Endothelial cell of hepatic sinusoid (primary cell): ENCODE measurements at regions not wholly inside any gene's neighbourhood (a gene's known extent, or its start where the extent isn't known, plus 50 kb on each side); places are given as distances from the start of the nearest gene placed in this dataset.

Experiments
- in situ Hi-C: cut with HindIII; loops from 2 replicates; pipeline ENCODE4 v1.10.0; 2017; ENCODE audit warnings: low sequenced_read_pairs

DNA sequence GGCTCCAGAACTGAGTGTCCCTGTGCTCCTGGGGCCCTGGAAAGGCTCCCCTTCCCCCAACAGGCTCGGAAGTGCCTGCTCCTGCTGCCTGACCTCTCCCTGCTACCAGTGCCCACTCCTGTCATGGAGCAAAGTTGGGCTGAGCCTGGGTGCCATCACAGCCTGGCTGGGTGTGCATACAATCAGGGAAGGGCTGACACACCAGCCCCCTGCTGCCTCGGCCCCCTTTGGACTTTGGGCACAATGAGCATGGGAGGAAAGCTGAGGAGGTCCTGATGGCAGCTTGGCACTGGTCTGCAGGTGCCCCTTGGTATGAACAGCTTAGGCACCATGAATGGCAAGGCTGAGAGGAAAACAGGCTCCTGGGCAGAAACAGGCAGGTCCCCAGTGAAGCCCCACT, 405.0 kb downstream of the PID1 start:
- in situ Hi-C loops: no loop called here

DNA sequence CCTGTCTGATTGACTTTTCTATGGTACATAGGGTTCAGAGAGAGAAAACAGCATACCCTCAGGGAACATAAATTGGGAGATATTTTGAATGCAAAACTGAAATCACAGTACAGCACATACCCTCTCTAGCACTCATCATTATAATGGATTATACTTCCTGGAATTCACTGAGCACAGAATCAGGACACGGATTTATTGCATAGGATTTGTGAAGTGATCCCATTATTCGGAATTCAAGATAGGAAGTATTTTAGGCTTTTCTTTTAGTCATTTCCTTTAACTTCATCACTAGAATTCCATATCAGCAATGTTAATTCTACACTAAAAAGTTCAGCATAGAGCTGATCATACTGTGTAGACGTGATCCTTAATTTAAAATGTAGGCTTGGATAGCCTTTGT, 407.0 kb downstream of the PID1 start:
- in situ Hi-C loops: no loop called here

DNA sequence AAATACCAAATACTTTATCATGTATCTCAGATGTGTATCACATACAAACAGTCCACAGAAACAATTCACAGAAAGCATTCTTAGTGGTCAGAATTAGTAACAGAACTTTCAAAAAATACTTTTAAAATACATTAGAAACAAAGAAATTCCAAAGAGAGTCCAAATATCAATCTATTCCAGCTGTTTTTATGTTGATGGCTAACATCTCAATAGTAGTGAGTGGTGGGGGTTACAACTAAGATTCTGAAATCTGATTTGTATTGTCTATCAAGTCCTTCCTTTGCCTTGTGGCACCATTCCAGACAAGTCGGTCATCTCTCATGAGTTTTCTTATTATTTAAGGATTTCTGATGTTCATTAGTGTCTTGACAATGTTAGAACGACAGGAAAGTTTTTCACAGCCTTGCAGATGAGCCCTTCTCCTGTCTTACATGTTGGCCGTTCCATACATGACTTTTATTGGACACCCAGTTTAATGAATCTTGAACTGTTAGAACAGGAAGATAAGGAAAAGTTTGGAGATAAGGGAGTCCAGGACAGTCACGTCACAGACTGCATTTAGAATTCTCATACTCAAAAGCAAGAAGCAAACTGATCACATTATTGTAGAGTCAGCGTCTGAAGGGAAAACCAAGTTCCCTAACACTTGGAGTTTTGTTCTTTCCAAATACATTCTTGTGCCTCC, 410.3 kb downstream of the PID1 start:
- in situ Hi-C loops: no loop called here

DNA sequence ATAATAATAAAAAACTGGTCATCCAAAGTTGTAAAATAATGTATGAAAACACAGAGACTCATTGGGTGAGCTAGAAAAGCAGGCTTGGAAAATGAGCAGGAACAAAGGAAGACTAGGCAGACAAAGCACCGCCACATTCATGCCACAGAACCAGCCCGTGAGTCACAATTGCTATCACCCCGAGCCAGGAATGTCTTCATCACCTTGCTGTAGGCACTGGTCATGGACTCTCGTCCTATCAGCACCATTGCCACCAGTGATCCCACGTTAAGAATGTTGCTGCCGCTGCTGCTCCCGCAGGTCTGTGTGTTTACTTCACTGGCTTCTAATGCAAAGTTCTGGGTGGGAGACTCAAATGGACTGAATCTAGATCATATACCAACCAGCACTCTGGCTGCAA, 417.9 kb downstream of the PID1 start:
- in situ Hi-C loops: no loop called here

DNA sequence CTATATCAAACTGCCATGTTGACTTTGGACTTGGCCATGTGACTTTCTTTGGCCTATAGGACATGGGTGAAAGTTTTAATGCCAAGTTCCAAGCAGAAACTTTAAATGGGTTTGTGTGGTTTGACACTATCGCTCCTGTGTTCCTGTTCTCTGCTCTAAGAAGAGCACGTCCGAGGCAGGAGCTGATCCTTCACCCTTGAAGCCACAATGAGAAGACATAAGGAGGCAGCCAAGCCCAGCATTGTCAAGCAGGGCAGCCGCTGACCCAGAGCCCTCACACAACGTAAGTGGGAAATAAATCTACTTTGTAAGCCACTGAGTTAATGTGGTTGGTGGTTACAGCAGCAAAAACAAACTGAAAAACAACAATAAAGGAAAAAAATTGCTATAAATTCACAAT, 422.4 kb downstream of the PID1 start:
- in situ Hi-C loops: no loop called here

DNA sequence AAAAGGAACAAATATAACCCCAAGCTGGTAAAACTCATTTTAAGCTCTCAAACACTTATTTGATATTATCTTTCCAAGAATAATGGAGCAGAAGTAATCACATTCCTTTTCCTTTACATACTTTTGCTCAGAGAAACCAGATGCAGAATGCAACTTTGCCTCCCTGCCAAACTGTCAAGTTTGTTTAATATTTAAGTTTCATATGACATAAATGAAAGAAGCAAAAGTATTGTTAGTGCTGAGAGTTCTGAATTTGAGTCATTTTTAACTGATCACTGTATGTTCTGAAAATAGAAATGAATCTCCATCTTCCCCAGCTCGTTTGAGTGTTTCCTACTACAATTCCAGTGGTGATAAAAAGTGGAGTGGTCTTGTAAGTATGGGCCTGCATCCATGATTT, 423.4 kb downstream of the PID1 start:
- in situ Hi-C loops: no loop called here

DNA sequence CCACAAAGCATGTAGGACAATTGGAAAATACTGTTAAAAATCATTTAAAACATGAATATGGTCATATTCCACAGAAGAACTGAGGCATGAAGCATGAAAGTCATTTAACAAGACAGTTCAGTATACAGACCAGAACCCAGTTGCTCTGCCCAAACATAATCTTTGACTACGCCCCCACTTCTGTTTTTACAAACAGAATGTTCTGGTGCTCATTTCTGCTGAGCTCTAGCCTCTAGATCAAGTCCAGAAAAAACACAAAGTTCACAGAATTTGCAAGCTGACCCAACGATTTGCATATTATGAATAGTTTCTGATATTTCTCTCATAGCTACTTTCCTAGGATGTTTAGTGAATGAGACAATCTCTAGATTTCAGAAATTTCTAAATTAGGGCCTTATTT, 424.9 kb downstream of the PID1 start:
- in situ Hi-C loops: no loop called here

DNA sequence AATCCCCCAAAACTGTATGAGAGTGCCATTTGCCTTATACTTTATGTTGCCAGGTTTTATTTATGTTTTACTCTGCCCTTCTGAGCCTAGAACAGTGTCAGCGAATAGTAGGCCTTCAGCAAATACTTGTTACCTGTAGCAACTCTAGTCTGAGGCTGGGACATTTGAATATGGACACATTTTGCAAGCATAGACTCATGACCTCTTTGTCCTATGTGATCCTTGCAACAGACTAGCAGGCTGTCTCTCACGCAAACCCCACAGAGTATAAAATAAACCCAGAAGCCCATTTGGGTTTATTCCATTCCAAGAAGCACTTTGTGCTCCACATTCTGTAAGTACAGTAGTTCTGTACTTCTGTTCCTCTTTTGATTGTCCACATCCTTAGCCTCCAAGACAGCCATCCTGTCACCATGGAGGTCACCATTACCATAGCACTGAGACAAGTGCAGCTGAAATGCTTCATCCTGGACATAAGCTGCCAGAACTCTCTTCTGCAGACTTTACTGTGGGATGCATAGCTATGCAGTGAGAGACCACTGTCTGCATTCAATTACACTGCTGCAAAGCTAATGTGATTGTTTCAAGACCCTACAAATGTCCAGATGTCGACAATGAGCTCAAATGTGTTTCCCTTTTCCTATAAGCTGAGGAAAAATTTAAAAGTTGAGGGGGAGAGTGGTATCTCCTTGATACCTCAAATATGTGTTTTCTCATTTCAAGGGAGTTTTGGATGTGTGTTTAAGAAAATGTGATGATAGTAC, 425.7 kb downstream of the PID1 start:
- in situ Hi-C loops: no loop called here

DNA sequence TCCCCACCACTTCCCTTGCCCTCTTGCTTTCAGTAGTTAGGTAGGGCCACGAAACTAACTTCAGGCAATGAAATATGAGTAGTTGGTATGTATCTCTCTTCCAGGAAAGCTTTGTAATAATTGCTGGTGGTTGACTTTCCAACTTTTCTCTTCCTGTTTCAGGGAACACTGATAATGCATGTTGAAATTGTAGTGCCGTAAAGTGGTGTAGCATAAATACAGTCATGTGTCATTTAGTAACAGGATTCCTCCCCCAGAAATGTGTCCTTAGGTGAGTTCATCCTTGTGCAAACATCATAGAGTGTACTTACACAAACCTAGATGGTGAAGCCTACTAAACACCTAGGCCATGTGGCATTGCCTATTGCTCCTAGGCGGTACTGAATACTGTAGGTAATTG, 429.2 kb downstream of the PID1 start:
- in situ Hi-C loops: no loop called here

DNA sequence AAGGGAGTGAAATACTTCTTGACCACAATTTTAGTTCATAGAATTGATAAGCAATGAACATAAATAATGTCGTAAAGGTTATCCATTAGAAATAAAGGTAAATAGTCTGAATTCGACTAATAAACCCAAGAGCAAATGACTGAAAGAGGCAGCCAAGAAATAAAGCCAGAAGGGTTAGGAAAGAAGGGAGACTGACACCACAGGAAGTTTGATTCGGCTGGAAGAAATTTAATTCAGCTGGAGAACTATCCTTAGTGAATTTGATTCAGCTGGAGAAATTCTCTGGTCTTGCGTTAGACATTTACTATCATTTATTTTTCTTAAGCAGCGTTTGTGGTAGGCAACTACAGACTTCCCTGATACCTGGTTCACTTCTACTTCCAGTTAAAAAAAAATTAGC, 429.6 kb downstream of the PID1 start:
- in situ Hi-C loops: no loop called here

DNA sequence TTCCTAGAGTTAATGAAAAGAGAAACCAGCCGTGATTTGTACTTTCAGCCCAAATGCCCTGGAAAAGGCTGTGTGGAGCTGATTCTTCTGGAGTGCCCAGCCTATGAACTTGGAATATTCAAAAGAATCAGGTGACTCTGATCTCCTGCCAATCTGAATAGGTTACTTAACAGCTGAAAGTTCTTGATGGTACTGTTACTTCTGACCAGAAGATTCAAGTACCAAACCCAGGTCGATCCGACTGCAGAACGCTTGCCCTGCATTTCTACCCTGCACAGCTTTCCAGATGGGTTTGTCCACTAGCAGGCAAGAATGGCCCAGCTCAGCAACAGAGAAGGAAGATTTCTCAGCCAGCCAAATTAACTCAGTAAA, 430.4 kb downstream of the PID1 start:
- in situ Hi-C loops: no loop called here

DNA sequence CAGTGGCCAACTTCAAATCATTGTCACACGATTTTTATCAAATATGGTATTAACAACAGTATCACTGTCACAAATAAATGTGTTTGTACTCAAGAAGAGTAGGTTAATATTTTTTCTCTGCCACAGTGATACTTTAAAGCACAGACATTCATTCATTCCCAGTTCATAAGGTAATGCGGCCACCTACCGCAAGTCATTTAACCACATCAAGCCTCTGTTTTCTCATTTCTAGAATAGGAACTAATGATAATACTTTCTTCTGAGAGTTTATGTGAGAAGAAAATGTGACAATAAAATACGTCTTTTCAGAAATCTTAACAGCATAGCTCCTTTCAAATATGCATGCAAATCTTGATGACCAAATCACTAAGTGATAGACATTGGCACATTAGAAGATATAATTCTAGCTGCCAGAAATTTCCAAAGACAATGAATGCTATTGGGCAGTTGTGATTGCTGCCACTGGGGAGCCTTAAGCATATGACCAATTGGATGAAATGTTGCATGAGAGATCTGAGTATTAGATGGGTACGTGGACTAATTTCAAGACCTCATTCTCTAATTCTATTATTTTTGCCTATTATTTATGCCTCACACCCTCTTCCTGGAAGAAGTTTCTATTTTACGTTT, 430.9 kb downstream of the PID1 start:
- in situ Hi-C loops: no loop called here

DNA sequence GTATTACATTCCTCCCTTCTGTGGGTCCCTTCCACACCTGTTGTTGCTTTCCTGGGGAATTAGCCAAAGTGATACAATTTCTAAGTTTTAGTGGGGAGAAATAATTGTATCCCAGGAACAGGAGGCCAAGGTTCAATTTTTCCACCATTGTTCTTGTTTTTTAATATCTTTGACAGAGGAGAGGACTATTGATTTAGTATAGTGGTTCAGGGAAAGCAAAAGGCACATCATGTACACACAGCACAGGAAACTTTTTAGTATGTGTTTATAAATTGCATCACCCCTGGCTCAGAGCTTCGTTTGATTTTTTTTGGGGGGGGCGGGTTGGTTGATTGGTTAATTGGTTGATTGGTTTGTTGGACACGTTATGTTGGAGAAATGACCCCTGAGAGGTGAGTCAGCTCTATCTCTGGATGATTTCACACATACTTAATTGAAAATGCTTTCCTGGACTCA, 431.6 kb downstream of the PID1 start:
- in situ Hi-C loops: no loop called here

DNA sequence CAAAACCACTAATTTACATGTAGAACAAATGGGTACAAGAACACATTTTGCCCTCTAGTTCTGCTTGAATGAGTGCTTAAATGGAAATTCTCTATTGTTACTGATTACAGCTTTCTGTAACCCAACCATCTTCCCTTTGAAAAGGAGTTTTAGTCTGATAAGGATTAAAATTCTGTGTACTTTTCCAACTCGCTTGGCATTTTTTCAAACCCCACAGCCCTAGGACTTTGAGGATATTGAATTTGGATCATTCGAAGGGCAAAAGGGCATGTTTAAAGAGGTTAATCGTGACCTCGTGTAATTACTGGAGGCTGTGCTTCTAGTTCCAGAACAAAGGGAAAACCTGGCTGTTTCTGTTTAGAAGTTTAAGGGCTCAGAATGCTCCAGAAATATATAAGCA, 432.3 kb downstream of the PID1 start:
- in situ Hi-C loops: no loop called here

DNA sequence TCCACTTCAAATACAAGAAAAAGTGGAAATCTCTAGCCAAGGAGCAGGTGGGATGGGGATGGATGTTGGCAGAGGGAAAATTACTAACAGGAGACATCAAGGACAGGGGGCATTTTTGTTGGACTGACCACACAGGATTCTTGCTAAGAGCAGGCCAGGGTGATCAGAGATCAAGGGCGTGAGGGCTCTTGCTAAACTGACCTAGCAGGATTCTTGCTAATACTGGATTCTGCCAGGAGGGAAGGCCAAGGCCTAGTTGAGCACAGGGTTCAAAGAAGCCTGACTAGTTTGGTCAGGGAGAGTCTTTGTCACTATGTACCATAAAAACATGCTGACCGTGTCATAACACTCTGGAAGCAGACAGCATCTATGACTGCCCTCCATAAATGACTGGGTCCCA, 442.7 kb downstream of the PID1 start:
- in situ Hi-C loops: no loop called here

DNA sequence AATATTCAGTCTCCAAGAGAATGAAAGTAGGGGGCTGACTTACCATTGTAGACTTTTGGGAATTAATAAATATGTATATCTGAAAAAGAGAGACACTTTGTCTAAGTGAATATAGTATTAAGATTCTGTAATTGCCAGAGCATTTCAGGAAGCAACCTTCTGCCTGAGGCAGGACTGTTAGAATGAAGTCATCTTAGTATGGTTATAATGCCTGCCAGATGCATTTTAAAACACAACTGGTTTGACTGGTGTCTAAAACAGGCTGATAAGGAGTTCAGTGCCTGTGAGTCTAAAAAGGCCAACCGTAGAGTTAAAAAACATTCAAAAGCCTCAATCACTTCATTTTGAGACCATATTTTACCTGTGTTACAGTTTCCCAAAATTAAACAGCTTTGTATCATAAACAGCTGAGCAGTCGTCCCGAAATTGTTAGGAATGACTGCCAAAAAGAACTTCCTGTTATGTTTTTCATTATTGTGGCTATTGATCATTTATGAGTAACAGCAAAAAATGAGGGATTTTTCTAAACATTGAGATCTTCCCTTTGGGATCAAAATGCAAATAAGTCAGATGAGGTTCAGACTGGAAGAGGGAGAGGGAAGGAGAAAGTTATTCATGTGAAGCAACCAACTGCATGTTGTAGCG, 443.9 kb downstream of the PID1 start:
- in situ Hi-C loops: no loop called here

DNA sequence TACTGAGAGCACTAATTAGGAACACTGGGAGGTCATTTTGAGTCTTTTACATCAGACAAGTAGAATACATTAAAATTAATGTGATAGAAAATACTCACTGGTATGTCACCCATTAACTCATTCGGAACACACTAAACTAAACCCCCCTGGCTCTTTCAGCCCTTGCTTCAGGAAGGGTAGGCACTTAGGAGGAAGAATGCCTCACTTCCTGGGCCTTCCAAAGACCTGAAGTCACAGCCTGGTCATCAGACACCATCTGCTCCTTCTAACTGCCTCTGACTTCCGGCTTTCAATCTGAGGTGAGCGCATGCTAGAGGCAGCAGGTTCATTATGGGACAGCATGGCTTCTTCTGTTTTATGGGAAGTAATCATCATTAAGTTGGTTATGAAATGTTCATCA, 451.4 kb downstream of the PID1 start:
- in situ Hi-C loops: no loop called here

DNA sequence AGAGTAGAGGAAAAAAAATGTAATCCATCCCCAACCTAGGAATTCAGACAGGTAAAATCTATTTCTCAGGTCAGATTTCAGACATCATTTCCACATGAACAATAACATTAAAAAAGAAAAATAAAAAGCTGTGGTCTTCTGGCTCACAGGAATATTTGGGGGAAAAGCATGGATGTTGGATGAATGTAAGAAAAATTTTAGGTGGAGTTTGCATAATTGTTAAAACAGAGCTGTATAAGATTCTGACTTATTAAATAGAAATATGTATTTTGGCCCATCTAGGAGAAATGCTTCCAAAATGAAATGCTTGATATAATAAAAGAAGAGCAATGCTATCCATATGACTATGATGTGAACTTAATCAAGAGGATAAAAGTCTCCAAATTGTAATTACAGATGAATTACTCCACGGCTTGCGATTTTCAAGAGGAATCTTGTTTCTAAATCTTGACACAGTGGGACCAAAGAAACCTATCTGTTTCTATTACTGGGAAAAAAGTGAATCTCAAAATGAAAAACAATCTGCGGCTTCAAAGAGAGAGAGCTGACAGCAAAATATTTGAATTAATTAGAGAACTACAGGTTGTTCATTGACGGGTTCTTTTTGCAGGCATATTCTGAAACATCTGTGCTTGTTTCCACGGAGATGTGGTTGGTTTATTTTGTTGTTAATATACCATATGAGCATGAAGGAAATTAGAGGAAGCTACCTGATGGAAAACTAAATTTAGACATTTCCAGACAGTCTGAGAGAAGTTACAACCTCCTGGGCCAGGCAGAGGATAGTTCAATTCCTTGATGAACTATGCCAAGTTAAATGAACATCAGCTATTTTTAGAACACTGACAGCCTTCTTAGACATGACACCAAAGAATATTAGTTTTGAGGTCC, 468.7 kb downstream of the PID1 start:
- in situ Hi-C loops: no loop called here

DNA sequence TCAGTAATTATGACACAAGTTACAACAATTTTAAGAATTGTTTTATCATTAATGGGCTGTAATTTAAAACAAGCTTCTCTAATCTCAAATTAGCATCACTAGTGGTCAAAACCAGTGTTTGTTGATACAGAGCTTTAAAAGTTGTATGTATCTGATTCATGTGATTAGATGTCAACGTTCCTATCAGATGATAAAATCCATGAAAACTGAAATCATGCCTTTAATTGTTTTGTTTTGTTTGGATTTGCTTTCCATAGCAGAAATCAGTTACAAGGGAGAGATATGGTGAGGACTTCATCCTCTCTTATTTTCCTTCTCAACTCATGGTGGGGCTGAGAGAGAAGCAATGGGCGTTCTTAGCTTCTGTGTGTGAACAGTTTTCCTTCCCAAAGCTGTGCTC, 469.6 kb downstream of the PID1 start:
- in situ Hi-C loops: no loop called here

DNA sequence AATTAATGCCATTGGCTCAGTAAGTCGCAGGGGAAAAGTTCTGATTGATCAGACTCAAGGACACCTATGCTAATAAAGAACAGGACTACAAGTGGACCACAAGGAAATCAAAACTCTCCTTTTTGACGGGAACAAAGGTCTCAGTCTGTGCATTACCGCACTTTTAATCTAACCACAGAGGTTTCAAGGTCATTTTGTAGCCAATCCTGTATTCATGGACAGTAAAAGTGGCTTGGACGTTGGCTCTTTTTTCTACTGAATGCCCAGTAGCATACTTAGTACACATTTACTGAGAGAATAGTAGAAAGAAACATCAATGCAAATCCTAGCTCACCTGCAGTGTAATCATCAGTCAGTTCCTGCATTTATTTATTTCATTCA, 471.9 kb downstream of the PID1 start:
- in situ Hi-C loops: no loop called here
